ENCODE measurements at regions not wholly inside any gene's neighbourhood (a gene's known extent, or its start where the extent isn't known, plus 50 kb on each side); places are given as distances from the start of the nearest gene placed in this dataset.

GRCh38 chr7:26043801-26044200 lies 108.2 kb upstream of the NFE2L3 start:
- TF ChIP-seq CTCF (IDR thresholded peaks at IDR 0.05) (no peak), POLR2A (IDR thresholded peaks at IDR 0.05) (no peak)
